Medulla oblongata (tissue), 1 donor: ENCODE measurements at regions not wholly inside any gene's neighbourhood (a gene's known extent, or its start where the extent isn't known, plus 50 kb on each side); places are given as distances from the start of the nearest gene placed in this dataset.
A peak's percentile ranks its signal among the peaks of the same experiment; 100 is the strongest.

Source experiments
- DNase-seq: peaks from one replicate; pipeline ENCODE4 v3.0.0-alpha.2; 2015; ENCODE audit errors: extremely low spot score

- peak; percentile 44 for DNase-seq
Measured at GRCh38 chr2:144333143-144333555, 186.8 kb downstream of the ZEB2 start.

- peak; percentile 93 for DNase-seq
Measured at GRCh38 chr2:144332356-144333142, 187.4 kb downstream of the ZEB2 start.

- peak; percentile 38 for DNase-seq
Measured at GRCh38 chr2:144331674-144332355, 188.1 kb downstream of the ZEB2 start.

GRCh38 chr2:144330951-144331673, 188.8 kb downstream of the ZEB2 start:
- no peak for DNase-seq

- no peak for DNase-seq
Measured at GRCh38 chr2:144329472-144329871, 190.4 kb downstream of the ZEB2 start.

GRCh38 chr2:144328938-144329337, 191.0 kb downstream of the ZEB2 start:
- DNase-seq: no peak

- DNase-seq: no peak
Measured at GRCh38 chr2:144326825-144327224, 193.1 kb downstream of the ZEB2 start.

GRCh38 chr2:144325086-144325485, 194.8 kb downstream of the ZEB2 start:
- DNase-seq: no peak

- no peak for DNase-seq
Measured at GRCh38 chr2:144324446-144325045, 195.4 kb downstream of the ZEB2 start.

GRCh38 chr2:144323946-144324345, 196.0 kb downstream of the ZEB2 start:
- DNase-seq: no peak

- no peak for DNase-seq
Measured at GRCh38 chr2:144322379-144322778, 197.5 kb downstream of the ZEB2 start.

- no peak for DNase-seq
Measured at GRCh38 chr2:144320491-144320890, 199.4 kb downstream of the ZEB2 start.

- DNase-seq: no peak
Measured at GRCh38 chr2:144317071-144317738, 202.7 kb downstream of the ZEB2 start.

GRCh38 chr2:144310889-144311608, 208.9 kb downstream of the ZEB2 start:
- no peak for DNase-seq

GRCh38 chr2:144310484-144310883, 209.4 kb downstream of the ZEB2 start:
- DNase-seq: no peak

GRCh38 chr2:144307711-144308110, 212.2 kb downstream of the ZEB2 start:
- no peak for DNase-seq

- no peak for DNase-seq
Measured at GRCh38 chr2:144304202-144304601, 215.7 kb downstream of the ZEB2 start.

- no peak for DNase-seq
Measured at GRCh38 chr2:144300632-144301031, 219.3 kb downstream of the ZEB2 start.

- DNase-seq: no peak
Measured at GRCh38 chr2:144290276-144290675, 229.6 kb downstream of the ZEB2 start.

GRCh38 chr2:144288438-144288837, 231.5 kb downstream of the ZEB2 start:
- DNase-seq: no peak

GRCh38 chr2:144285324-144285723, 234.6 kb downstream of the ZEB2 start:
- DNase-seq: no peak
